ENCODE measurements at regions not wholly inside any gene's neighbourhood (a gene's known extent, or its start where the extent isn't known, plus 50 kb on each side); places are given as distances from the start of the nearest gene placed in this dataset.

- H3K27me3 ChIP-seq, result no peaks in the 10 kb centered on the region
- 94% methylated on average over 2 of the region's 2 CpGs for WGBS
- no peaks in the 10 kb centered on the region for H3K36me3 ChIP-seq
- no peaks in the 10 kb centered on the region for H3K9me3 ChIP-seq
- H3K4me1 ChIP-seq, result no peaks in the 10 kb centered on the region
- H3K4me3 ChIP-seq, result no peak overlapping the region
- DNase-seq (ENCODE audit: low spot score in 2 of 2), result peak in 1 of 2 donors; percentile 52
- no peak overlapping the region for H3K27ac ChIP-seq
- no peak for TF ChIP-seq POLR2A (IDR thresholded peaks at IDR 0.05)
- no peak for TF ChIP-seq POLR2AphosphoS5 (IDR thresholded peaks at IDR 0.05)
- no peak for TF ChIP-seq EP300 (IDR thresholded peaks at IDR 0.05)
- no peak for TF ChIP-seq CTCF (IDR thresholded peaks at IDR 0.05)
These were observed 72.7 kb upstream of the CORO2B start for GRCh38 chr15:68506071-68506470.

- DNase-seq (ENCODE audit: low spot score in 2 of 2), result peak in 1 of 2 donors; percentile 7
- Histone ChIP-seq H3K27ac (no peak overlapping the region), H3K36me3 (no peaks in the 10 kb centered on the region), H3K27me3 (no peaks in the 10 kb centered on the region), H3K4me1 (no peaks in the 10 kb centered on the region), H3K9me3 (no peaks in the 10 kb centered on the region), H3K4me3 (no peak overlapping the region)
- WGBS, result 100% methylated on average over 2 of the region's 2 CpGs
- TF ChIP-seq POLR2AphosphoS5 (IDR thresholded peaks at IDR 0.05), result no peak
- TF ChIP-seq CTCF (IDR thresholded peaks at IDR 0.05), result no peak
- TF ChIP-seq POLR2A (IDR thresholded peaks at IDR 0.05), result no peak
These were observed 71.3 kb upstream of the CORO2B start for GRCh38 chr15:68507447-68507846.

- Histone ChIP-seq H3K9me3 (no peaks in the 10 kb centered on the region), H3K27me3 (no peaks in the 10 kb centered on the region), H3K4me3 (no peak overlapping the region), H3K27ac (no peak overlapping the region), H3K36me3 (no peaks in the 10 kb centered on the region), H3K4me1 (no peaks in the 10 kb centered on the region)
- WGBS, result 75% methylated on average over 12 of the region's 12 CpGs
- TF ChIP-seq CTCF (IDR thresholded peaks at IDR 0.05) (no peak), EP300 (IDR thresholded peaks at IDR 0.05) (no peak)
- peak in 1 of 2 donors; percentile 45 for DNase-seq (ENCODE audit: low spot score in 2 of 2)
These were observed 70.2 kb upstream of the CORO2B start for GRCh38 chr15:68508485-68509189.

GRCh38 chr15:68510558-68510957, 68.2 kb upstream of the CORO2B start:
- Histone ChIP-seq H3K27me3 (no peaks in the 10 kb centered on the region), H3K9me3 (no peaks in the 10 kb centered on the region), H3K4me1 (no peaks in the 10 kb centered on the region), H3K27ac (no peak overlapping the region), H3K36me3 (no peaks in the 10 kb centered on the region), H3K4me3 (no peak overlapping the region)
- 76% methylated on average over 2 of the region's 2 CpGs for WGBS
- DNase-seq (ENCODE audit: low spot score in 2 of 2), result peak in 1 of 2 donors; percentile 7
- no peak for TF ChIP-seq CTCF (IDR thresholded peaks at IDR 0.05)
- TF ChIP-seq POLR2AphosphoS5 (IDR thresholded peaks at IDR 0.05), result no peak
- no peak for TF ChIP-seq EP300 (IDR thresholded peaks at IDR 0.05)
- TF ChIP-seq POLR2A (IDR thresholded peaks at IDR 0.05), result no peak

- peak in 1 of 2 donors; percentile 48 for DNase-seq (ENCODE audit: low spot score in 2 of 2)
- Histone ChIP-seq H3K9me3 (no peaks in the 10 kb centered on the region), H3K27me3 (no peaks in the 10 kb centered on the region), H3K36me3 (no peaks in the 10 kb centered on the region), H3K27ac (no peak overlapping the region), H3K4me1 (no peaks in the 10 kb centered on the region), H3K4me3 (no peak overlapping the region)
- WGBS, result 70% methylated on average over 12 of the region's 12 CpGs
- TF ChIP-seq POLR2A (IDR thresholded peaks at IDR 0.05) (no peak), EP300 (IDR thresholded peaks at IDR 0.05) (no peak), POLR2AphosphoS5 (IDR thresholded peaks at IDR 0.05) (no peak)
These were observed 67.5 kb upstream of the CORO2B start for GRCh38 chr15:68511073-68511991.

Measured in suprapubic skin (tissue), 4 donors.